Fibroblast of upper back skin (primary cell): ENCODE measurements at regions not wholly inside any gene's neighbourhood (a gene's known extent, or its start where the extent isn't known, plus 50 kb on each side); places are given as distances from the start of the nearest gene placed in this dataset.

ENCODE experiments used
- DNase-seq: peaks from one replicate; pipeline ENCODE4 v3.0.0-alpha.2; 2013

DNA sequence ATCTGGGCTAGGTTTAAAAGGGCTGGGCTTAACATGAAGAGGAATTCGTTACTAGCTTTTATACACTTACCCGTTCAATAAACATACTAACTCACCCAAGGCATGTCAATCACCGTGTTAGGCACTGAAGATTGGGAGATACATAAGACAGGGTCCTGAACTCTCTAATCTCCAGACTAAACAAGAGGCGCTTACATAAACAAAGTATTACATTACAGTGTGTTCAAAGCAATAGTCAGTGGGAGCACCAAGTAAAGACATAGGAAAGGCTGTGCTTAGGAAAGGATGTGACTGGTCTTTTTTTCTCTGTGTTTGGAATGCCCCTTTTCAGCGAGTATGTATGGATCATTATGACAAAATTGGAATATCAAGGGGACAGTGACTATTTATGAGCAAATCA lies 203.6 kb upstream of the ADRA1B start:
- no peak for DNase-seq

DNA sequence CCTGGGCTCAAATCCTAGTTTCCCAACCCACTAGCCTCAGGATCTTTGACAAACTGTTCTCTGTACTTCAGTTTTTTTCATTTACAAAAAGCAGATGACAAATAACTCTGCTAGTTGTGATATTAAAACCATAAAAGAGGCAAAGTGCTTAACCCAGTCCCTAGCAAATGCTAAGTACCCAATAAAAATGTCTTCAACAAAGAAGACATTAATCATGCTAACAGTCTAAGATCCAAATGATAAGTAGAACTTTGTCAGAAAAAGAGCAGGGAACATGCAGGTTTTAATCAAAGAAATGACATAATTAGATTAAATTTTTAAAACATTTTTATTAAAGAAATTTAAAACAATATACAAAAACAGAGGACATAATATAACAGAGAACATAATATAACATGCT lies 203.0 kb upstream of the ADRA1B start:
- no peak for DNase-seq

DNA sequence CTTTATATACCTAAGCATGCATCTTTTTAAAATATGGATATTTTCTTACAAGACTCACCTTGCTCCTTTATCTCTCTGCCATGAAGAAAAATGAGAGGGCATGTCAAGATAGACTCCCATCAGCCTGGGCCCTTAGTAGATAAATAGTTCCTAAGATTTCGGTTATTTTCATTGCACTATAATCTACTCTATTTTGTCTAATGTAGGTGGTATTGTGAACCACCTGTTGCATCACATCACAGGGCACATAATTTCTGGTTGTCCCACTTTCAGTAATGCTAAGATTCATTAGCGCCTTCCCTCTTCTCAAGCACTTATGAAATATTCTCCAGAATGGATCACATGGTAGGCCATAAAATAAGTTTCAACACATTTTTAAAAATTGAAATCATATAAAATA lies 202.5 kb upstream of the ADRA1B start:
- DNase-seq: no peak

DNA sequence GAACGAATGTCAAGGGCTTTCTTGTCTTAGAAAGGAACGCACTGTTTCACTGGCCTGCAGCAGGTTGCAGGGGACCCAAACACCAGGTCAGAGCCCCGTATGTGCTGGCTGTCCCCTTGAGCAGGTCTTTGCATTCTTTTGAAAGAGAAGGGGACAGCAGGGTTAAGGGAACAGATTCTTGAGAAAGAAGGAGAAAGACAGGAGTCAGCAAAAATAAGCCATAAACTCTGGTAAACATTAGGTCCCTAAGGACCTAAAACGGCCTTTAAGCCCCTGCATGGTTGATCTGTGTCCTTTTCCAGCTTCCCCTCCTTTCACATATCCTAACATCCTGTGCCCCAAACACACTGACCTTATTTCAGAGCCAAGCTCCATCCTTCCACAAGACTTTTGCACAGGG lies 190.8 kb upstream of the ADRA1B start:
- no peak for DNase-seq

DNA sequence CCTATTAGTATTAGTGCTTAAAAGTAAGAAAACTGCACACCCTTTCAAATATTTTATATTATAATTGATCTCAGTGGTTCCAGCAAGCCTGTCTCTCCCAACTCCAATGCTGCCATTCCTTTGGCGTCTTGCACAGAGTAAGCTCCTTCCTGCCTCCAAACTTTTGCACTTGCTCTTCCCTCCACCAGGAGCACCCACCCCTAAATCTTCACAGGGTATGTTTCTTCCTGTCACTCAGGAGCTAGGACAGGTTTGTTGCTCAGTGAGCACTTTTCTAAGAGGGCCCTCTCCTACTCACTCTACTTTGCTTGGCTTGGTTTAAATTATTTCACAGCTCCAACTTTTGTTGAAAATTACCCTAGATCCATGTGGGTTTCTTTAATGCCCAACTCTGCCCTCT lies 189.1 kb upstream of the ADRA1B start:
- DNase-seq: no peak

DNA sequence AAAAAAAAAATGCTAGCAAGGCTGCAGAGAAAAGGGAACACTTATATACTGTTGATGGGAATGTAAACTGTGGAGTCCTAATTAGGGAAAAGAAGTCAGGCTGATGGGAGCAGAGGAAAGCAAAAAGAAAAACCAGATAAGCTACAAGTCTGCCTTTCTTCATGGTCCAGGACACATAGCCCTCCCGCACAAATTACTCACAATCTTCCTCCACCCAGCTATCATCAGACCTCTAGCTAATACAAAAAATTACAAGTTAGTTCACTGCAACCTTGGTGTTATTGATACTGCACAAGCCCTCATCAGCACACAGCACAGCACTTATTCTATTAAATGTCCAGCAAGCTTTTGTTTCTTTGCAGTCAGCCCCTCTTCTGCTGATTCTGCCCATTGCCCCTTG lies 186.0 kb upstream of the ADRA1B start:
- DNase-seq: no peak

DNA sequence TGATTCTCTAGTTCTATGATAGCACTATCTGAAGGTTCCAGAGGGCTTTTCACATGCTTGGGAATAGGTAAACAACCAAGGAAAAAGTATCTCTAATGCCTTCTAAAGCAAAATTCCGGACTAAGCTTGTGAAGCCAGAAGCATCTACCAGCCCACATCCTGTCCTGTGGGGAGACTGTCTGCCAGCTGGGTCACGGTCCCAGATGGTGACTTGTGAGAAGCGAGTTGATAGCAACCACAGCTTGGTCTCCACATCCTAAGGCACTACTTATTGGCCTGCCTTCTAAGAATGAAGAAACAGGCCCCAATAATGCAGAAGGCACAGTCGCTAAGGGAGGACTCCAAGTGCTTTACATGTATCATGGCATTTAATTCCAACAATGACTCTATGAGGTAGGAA lies 184.1 kb upstream of the ADRA1B start:
- DNase-seq: peak; percentile 11

DNA sequence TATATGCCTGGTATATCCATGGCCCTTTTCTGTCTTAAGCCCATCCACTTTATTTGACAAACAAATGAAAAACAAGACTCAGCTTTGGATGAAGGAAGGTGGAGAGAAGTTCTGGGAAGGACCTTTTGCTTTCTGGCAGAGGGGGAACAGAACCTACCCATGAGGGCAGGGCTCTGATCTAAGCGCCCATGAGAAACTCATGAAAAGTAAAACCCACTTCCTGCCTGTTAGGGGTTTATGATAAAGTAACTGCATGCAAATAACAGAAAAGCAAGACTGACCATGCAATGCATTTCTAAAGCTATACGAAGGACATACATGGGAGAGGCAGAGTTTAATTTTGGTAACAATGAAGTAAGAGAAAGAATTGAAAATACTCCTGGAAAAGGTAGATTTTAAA lies 181.9 kb upstream of the ADRA1B start:
- DNase-seq: no peak

DNA sequence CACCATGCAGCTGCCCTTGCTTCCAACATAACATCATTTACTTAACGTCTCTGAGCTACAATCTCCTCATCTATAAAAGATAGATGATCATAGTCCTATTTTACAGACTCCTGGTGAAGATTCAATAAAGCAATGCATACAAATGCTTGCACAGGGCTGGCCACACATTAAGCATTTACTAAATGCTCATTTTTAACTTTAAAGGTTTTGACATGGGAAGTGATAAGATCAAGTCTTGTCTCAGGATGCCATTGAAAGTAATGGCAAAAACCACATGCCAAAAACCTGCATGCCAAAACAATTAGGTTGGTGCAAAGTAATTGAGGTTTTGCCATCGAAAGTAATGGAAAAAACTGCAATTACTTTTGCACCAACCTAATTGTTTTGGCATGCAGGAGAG lies 181.2 kb upstream of the ADRA1B start:
- peak; percentile 3 for DNase-seq

DNA sequence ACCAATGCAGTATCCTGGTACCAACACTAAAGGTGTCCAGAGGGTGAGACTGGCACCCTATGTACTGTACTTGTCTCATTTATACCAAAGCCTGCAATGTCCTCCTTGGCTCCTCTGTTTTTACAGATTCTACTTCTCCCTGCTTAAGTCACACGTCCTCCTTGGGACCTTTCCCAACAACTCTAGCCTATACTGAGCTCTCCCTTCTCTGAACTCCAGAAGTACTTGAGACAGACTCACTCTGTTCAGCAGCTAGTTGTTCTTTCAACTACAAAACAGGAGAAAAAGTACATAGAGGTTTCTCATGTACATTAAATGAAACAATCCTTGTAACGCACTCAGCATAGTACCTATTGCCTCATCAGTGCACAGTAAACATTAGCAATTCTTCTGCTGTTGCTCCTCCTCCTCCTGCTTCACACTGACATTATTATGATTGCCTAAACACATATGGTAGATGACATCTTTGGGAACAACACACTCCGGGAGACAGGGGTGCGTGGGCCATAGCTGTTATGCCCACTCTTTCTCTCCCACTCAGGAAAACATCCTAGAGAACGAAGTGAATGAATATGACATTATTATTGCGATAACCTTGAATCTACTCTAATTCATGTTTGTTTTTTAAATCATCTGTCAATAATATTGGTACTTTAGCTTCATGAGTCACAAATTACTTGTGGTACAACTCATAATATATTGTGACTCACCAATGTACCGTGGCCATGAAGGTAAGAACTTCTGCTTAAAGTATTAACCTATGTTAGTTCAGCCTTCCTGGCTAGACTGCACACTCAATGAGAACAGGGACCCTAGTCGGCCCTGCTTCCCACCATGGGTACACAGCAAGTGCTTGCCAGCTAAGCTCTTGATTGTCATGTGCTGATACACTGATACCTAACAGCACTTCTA lies 180.3 kb upstream of the ADRA1B start:
- no peak for DNase-seq

DNA sequence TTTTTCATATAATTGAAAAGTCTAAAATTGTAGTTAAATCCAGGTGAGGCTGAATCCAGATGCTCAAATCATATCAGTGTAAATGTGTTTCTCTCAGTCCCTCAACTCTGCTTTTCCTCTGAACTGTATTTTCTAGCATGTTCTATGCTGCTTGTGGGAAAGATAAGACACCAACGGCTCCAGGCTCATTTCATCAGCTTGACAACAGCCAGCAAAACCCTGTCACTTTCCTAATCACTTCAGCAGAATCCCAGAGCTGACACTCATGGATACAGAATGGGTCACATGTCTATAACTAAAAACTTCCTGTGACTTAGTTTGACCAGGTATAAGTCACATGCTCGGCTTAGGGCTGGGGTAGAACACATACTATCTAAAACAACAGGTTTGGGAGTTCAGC lies 179.4 kb upstream of the ADRA1B start:
- no peak for DNase-seq

DNA sequence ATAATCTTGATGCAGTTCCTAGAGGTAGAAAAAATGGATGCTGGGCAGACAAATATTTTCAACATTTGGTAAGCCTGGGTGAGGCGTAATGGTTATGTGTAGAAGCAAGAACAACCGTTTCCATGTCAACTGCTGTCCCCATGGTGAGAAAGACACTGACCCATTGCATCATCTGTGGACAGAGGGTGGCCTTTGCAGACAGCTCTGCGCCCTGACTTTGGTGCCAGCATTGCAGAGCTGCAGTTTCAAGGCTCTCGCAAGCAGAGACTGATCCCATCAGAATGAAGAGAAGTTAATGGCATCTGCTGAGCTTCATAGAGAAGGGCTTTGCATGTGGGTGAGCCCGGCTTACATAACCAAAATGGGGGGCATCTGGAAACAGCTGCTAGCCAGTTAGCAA lies 179.0 kb upstream of the ADRA1B start:
- no peak for DNase-seq

DNA sequence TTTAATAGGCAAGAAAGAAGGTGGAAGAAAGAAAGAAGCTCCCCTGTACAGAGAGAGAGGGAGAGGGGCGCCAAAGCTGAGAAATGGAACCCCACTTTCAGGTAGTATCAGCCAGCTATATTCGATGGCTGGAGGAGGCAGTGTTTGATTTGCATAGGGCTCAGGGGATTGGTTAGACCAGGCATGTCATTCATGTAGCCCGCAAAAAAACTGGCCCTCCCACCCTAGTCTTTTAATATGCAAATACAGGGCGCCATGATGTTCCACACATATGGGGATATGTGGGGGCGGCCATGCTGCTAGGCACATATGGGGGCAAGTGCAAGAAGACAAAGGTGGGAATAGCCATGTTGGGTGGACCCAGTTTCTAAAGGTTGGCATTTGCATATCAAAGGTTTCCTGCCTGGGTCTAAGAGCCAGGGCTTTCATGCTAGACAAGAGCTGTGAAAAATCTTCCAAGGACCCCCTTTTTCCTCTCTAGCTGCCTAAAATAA lies 174.4 kb upstream of the ADRA1B start:
- DNase-seq: no peak

DNA sequence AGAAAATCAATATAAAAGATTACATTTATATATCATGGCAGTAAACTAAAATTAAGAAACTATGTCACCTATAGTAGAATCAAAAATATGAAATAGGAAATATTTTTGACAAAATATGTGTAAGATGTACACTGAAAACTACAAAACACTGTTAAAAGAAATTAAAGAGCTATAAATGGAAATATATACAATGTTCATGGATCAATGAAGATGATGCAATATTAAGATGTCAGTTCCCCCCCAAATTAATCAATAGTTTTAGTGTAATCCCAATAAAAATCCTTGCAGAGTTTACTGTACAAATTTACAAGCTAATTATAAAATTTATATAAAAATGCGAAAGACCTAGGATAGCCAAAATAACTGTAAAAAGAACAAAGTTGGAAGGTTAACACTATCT lies 173.0 kb upstream of the ADRA1B start:
- DNase-seq: no peak

DNA sequence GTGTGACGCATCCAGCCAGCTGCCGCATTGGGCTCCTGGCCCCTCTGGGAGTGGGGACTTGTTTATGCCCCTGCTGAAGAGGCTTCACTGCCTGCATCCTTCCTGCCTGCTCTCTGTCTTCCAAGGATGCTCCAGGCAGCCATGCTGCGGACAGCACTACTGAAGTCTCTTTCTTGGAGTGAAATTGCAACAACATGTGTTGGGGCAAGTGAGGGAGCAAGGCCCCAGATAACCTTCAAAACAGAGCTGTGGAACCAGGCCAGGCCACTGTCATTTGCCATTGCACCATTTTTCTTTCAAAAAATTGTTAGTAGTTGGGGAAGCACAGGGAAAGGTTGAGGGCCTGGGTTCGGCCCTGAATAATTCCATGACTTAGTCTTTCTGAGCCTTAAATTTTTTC lies 169.6 kb upstream of the ADRA1B start:
- no peak for DNase-seq

DNA sequence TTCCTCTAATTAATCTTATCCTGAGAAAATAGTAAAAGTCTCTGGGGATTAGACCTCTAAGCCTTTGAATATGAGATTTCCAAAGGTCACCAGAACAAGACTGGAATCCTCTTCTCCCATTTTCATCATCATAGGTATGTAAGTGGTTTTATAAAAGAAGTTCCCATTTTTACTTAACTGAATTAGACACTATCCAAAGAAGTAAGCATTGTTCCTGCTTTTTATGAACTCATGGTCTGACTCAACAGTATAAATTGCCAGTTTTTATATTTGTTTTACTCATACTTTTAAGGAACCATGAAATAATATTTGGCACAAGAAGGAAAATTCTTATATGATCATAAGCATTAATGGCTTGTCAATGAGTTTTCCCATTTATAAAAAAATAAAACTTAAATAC lies 167.1 kb upstream of the ADRA1B start:
- peak; percentile 59 for DNase-seq

DNA sequence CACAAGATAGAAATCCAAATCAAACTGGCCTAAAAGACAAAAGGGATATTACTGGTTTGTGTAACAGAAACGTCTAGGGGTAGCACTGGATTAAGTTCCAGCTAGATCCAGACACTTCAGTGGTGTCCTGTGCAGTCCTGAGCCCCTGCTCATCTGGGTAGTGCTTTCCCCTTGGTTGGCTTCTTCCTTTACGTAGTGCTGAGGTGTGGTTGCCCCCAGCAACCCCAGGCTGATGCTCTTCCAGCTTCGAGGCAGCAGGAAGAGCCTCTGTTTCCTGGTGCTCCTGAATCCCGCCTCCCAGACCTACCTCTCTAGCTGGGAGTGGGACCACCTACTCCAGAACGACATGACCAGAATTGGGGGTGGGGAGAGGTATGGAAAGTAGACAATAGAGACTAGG lies 166.1 kb upstream of the ADRA1B start:
- no peak for DNase-seq

DNA sequence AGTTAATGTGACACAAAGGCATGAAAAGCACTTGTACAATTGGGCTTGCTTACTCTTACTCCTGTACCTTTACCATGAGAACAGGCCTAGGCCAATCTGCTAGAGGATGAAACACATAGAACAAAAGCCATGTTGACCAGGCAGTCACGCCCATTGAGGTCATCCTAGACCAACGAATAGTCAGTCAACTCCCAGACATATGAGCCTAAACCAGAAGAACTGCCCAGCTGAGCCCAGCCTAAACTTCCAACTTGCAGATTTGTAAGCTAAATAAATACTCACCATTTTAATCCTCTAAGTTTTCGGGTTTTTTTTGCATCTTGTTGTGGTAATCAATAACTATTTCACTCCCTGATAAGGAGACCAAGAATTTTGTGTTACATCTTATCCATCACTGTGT lies 164.8 kb upstream of the ADRA1B start:
- no peak for DNase-seq

DNA sequence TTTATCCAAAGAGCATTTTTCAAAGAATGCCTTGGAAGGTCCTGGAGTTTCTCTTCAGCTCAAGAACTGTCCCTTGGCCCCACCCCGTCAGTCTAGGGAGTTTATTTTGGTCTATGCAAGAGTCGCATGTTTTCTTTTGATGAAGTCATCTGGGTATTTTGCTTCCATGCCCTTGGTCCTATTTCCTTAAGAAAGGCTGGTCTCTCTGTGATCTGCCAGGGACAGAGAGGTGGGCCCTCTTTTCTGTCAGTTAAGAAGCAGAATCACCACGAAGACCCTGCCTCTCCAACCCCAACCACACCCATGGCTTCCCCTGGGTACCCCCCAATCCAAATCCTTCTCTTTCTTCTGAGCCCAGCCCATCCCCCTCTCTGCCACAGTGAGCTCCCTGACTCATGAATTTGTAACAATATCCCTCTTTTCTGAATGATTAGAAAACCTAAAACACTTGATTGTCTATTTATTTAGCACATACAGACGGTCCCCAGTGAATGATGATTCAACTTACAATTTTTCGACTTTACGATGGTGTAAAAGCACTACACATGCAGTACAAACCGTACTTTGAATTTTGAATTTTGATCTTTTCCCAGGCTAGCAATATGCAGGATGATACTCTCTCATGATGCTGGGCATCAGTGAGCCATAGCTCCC lies 163.5 kb upstream of the ADRA1B start:
- no peak for DNase-seq

DNA sequence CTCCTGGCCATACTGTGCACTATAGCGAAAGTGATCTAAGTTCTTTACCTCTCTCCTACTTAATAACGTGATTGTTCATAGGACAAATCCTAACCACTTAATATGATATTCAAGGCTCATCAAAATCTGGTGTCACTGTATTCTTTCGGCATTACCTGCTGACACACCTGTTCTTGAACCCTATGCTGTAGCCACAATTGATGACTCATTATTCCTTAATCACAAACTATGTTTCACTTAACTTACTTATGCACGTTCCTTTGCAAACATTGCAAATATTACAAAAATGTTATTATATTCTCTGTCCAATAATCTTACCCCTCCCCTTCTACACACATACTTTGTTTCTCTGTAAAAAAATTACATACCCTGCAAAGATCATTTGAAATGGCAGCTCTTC lies 158.1 kb upstream of the ADRA1B start:
- DNase-seq: no peak

DNA sequence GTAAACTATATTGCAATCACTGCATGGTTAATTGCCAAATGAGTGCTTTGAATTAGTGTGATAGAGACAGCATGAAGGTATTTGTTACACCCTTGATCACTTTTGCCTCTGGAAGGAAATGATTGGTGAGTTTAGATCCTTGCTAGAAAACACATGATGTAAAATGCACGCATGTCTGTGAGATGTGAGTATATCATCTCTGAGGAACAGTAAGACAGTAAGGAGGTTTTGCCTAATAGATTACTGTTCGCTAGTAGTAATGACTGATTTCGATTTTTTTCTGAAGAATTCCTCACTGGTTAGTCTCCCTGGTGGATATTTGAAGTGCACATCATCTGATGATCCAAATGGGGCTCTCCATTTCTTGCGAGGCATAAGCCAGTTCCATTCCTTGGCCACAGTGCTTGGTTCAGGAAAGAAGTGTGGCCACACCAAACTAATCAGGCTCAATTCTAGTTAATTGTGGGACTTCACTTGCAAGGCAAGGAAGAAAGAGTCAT lies 156.4 kb upstream of the ADRA1B start:
- peak; percentile 47 for DNase-seq

DNA sequence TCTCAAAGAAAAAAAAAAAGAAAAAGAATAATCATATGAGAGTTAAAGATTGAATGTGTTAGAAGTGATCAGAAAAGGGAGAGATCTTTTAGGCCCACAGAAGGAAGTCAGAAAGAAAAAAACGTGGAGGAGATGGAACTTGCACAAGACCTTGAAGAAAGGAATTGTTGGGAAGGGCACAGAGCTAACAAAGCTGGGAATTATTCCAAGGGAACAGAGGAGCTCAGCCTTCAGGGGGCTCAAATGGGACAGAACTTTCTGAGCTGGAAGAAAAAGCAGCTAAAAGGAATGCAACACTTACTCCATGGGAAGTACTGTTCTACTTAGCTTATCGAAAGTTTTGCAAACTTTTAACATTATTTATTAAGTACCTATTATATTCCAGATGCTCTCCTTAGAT lies 153.4 kb upstream of the ADRA1B start:
- DNase-seq: peak; percentile 27

DNA sequence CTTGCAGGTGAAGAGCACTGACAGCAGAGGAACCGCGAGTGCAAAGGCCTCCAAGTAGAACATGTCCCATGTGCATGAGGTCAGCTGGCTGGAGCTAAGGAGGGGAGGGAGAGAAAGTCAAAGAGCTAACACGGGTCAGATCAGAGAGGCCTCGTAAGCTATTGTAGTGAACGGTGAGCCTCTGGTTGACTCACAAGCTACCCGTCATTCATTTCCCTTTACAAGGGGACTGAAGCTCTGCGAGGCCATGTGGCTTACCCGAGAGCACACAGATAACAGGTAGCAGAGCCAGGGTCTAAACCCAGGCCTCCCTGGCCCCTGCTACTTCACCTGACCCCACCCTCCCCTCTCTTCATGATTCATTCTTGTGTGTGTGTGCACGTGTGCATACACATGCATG lies 152.7 kb upstream of the ADRA1B start:
- DNase-seq: no peak
